ENCODE measurements at regions not wholly inside any gene's neighbourhood (a gene's known extent, or its start where the extent isn't known, plus 50 kb on each side); places are given as distances from the start of the nearest gene placed in this dataset.

DNA sequence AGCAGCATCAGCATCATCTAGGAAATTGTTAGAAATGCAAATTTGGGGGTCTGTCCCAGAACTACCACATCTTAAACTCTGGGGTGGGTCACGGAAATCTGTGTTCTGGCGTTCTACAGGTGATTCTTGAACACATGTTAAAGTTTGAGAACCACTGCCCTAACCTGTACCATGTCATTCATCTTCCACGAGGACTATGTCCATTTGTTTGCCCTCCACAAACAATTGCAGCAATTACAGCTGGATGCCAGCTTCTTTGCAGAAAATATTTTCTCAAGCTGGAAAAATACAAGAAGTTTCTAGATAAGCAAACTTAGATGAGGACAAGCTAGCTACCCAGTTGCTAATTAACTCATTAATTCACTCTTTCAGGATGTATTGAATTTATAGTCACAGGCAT, 54.1 kb downstream of the MAFB start:
- intact Hi-C loops (cut with DNase I): no loop called here
- TF ChIP-seq, protein P1, sequence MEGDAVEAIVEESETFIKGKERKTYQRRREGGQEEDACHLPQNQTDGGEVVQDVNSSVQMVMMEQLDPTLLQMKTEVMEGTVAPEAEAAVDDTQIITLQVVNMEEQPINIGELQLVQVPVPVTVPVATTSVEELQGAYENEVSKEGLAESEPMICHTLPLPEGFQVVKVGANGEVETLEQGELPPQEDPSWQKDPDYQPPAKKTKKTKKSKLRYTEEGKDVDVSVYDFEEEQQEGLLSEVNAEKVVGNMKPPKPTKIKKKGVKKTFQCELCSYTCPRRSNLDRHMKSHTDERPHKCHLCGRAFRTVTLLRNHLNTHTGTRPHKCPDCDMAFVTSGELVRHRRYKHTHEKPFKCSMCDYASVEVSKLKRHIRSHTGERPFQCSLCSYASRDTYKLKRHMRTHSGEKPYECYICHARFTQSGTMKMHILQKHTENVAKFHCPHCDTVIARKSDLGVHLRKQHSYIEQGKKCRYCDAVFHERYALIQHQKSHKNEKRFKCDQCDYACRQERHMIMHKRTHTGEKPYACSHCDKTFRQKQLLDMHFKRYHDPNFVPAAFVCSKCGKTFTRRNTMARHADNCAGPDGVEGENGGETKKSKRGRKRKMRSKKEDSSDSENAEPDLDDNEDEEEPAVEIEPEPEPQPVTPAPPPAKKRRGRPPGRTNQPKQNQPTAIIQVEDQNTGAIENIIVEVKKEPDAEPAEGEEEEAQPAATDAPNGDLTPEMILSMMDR (IDR thresholded peaks at IDR 0.05): no peak
- TF ChIP-seq POLR2A (IDR thresholded peaks at IDR 0.05): no peak
- WGBS, 4 donors: 63 to 79% (median 73%) methylated on average over 3 of the region's 3 CpGs

DNA sequence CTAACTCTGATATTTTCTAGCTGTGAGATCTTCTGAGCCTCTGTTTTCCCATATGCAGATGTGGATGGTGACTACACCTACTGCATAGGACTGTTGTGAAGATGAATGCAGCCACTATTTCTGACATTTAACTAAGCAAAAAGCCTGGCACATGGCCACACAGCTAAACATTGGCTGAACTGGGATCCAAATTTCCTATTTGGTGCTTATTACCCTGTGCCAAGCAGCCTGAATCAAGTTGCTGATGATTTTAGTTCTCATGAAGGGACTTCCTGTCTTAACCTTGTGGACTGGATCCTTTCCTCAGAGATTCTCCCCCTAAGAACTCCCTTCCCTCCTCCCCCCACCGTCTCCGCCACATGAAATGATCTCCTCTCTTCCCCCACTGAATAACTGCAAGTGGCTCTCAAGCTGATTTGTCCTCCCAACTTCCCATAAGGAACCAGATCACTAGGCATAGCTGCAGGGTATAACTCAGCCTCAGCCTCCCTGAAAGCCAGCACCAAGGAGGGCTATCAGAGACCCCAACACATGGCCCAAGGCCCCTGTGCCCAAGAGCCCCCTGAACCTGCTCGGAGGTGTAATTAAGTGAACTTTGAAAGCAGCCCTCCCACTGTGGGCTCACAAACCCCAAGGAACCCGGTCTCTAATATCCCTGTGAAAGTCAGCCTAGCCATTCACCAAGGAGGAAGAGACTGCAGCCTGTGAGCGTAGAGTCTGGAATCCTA, 55.7 kb downstream of the MAFB start:
- DNase-seq (no peak), ATAC-seq (no peak)
- Histone ChIP-seq H3K27me3 (peaks cover 0 to 14% (median 0%) of the 10 kb centered on the region in 9 donors), H3K9me3 (no peaks in the 10 kb centered on the region), H3K27ac (no peak overlapping the region), H3K36me3 (no peaks in the 10 kb centered on the region), H3K4me1 (no peaks in the 10 kb centered on the region), H3K4me3 (no peak overlapping the region)
- WGBS, 4 donors: 75 to 87% (median 78%) methylated on average over 4 to 5 of the region's 5 CpGs
- intact Hi-C loops (cut with DNase I): no loop called here
- TF ChIP-seq, protein P1 (IDR thresholded peaks at IDR 0.05): no peak
- TF ChIP-seq POLR2A (IDR thresholded peaks at IDR 0.05): no peak

More for the DNA sequence above, 54.1 kb downstream of the MAFB start:
- Histone ChIP-seq H3K27ac (no peak overlapping the region), H3K4me1 (no peaks in the 10 kb centered on the region), H3K9me3 (no peaks in the 10 kb centered on the region), H3K36me3 (no peaks in the 10 kb centered on the region), H3K27me3 (peaks cover 0 to 4% (median 0%) of the 10 kb centered on the region in 9 donors), H3K4me3 (no peak overlapping the region)
- no peak for DNase-seq
- ATAC-seq: no peak

DNA sequence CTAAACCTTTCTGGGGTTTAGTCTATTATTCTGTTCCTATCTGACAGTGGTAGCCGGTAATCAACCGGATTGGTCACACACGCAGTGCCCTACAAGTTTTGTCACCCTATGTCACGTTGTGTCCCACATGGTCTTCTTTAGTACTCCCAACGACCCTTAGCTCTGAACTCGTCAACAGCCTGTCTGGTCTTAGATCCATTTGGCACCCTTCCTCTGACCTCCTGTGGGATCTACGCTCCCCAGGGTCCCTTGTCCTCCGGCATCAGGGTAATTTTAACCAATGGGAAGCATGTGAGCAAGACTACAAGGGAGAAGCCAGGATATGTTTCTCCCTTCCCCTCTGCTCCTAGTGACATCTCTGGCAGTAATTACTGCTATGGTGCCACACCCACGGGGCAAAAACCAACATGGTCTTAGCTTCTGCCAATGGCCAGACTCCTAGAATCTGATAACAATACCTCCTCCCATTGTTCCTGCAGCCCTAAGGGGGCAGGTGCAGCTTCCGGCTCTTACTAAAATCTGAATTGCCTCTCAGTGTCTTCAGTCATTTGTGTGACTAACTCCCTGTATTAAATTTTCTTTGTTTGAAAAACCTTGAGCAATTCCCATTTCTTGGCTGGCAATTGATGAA, 56.6 kb downstream of the MAFB start:
- DNase-seq (no peak), ATAC-seq (no peak)
- Histone ChIP-seq H3K4me1 (no peaks in the 10 kb centered on the region), H3K36me3 (no peaks in the 10 kb centered on the region), H3K27ac (no peak overlapping the region), H3K4me3 (no peak overlapping the region), H3K27me3 (peaks cover 0 to 12% (median 0%) of the 10 kb centered on the region in 9 donors), H3K9me3 (peaks cover 0 to under 1% (median 0%) of the 10 kb centered on the region in 12 donors)
- 66 to 76% (median 74%) methylated on average over 10 of the region's 10 CpGs for WGBS, 4 donors
- intact Hi-C loops (cut with DNase I): no loop called here
- no peak for TF ChIP-seq POLR2A (IDR thresholded peaks at IDR 0.05)
- TF ChIP-seq, protein P1 (IDR thresholded peaks at IDR 0.05): no peak

DNA sequence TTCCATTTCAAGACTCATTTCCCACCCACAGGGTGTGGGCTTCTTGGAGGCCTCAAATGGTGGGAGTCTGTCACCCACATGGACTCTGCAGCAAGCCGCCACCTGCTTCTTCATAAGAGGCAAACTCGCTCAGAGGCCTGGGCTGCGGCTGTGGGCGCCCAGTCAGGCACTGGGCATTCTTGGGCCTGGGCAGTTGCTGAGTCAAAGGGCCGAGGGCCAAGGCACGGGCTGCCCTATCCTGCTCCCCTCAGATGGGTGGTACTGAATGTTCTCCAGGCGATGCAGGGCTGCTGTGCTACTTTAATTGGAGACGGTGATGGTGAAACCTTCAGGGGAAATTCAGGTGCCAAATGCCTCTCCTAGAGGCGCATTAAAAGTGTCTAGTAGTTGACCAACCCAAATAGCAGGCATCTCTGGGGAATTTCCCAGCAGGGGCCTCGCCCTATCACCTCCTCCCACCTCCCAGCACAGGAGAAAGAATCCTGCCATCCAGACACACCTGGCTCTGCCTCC, 57.9 kb downstream of the MAFB start:
- no peak for TF ChIP-seq POLR2A (IDR thresholded peaks at IDR 0.05)
- TF ChIP-seq, protein P1 (IDR thresholded peaks at IDR 0.05): no peak
- intact Hi-C loops (cut with DNase I): no loop called here
- Histone ChIP-seq H3K36me3 (no peaks in the 10 kb centered on the region), H3K27ac (no peak overlapping the region), H3K27me3 (peaks cover 0 to 12% (median 0%) of the 10 kb centered on the region in 9 donors), H3K4me1 (no peaks in the 10 kb centered on the region), H3K4me3 (no peak overlapping the region), H3K9me3 (peaks cover 0 to 14% (median 0%) of the 10 kb centered on the region in 12 donors)
- DNase-seq (no peak), ATAC-seq (no peak)
- WGBS, 4 donors: 88 to 98% (median 91%) methylated on average over 9 to 10 of the region's 10 CpGs
